H9 (cell line): ENCODE measurements at regions not wholly inside any gene's neighbourhood (a gene's known extent, or its start where the extent isn't known, plus 50 kb on each side); places are given as distances from the start of the nearest gene placed in this dataset.

Experiments
- DNase-seq: peaks from one replicate; pipeline ENCODE4 v3.0.0-alpha.2; 2017
- H2AFZ ChIP-seq: one replicate; pipeline ENCODE4 v1.6.1; 2013; ENCODE audit warnings: mild to moderate bottlenecking, low read length, control low read depth, moderate library complexity
- H2AK5ac ChIP-seq: 2 replicates; pipeline ENCODE4 v1.6.1; 2013; ENCODE audit warnings: low read length, control low read depth, mixed read lengths; ENCODE audit not compliant: insufficient read length
- H2BK120ac ChIP-seq: one replicate; pipeline ENCODE4 v1.6.1; 2013; ENCODE audit warnings: low read depth, mild to moderate bottlenecking, low read length, control low read depth, inconsistent platforms; ENCODE audit not compliant: poor library complexity, severe bottlenecking
- H2BK12ac ChIP-seq: 2 replicates; pipeline ENCODE4 v1.6.1; 2013; ENCODE audit warnings: low read length, control low read depth, mixed read lengths, low read depth; ENCODE audit not compliant: insufficient read length
- H2BK15ac ChIP-seq: 2 replicates; pipeline ENCODE4 v1.6.1; 2013; ENCODE audit warnings: low read depth, low read length, control low read depth
- H2BK20ac ChIP-seq: one replicate; pipeline ENCODE4 v1.6.1; 2013; ENCODE audit warnings: low read depth, mild to moderate bottlenecking, low read length, control low read depth, inconsistent platforms; ENCODE audit not compliant: poor library complexity, severe bottlenecking
- H2BK5ac ChIP-seq: 2 replicates; pipeline ENCODE4 v1.6.1; 2013; ENCODE audit warnings: low read length, control low read depth, mixed read lengths; ENCODE audit not compliant: insufficient read length
- H3K14ac ChIP-seq: 2 replicates; pipeline ENCODE4 v1.6.1; 2013; ENCODE audit warnings: low read length, control low read depth; ENCODE audit not compliant: insufficient read depth
- H3K18ac ChIP-seq: 2 replicates; pipeline ENCODE4 v1.6.1; 2013; ENCODE audit warnings: low read depth, mild to moderate bottlenecking, mixed read lengths, low read length, control low read depth; ENCODE audit not compliant: insufficient read length
- H3K23ac ChIP-seq: 2 replicates; pipeline ENCODE4 v1.6.1; 2013; ENCODE audit warnings: low read length, control low read depth, mixed read lengths, low read depth; ENCODE audit not compliant: insufficient read length
- H3K23me2 ChIP-seq: 2 replicates; pipeline ENCODE4 v1.6.1; 2013; ENCODE audit warnings: low read depth, mild to moderate bottlenecking, mixed read lengths, low read length, control low read depth; ENCODE audit not compliant: insufficient read length, poor library complexity, severe bottlenecking
- H3K27ac ChIP-seq: 2 replicates; pipeline ENCODE4 v1.5.1; 2013; ENCODE audit warnings: low read length, control low read depth, mixed read lengths, low read depth; ENCODE audit not compliant: insufficient read length
- H3K27me3 ChIP-seq: 2 replicates; pipeline ENCODE4 v1.6.1; 2013; ENCODE audit warnings: low read length, control low read depth, inconsistent platforms; ENCODE audit not compliant: insufficient read depth
- H3K4ac ChIP-seq: 2 replicates; pipeline ENCODE4 v1.6.1; 2013; ENCODE audit warnings: low read depth, mild to moderate bottlenecking, control low read depth, inconsistent platforms, low read length, moderate library complexity
- H3K4me1 ChIP-seq: 2 replicates; pipeline ENCODE4 v1.6.1; 2013; ENCODE audit warnings: low read length, control low read depth, inconsistent platforms; ENCODE audit not compliant: insufficient read depth
- H3K4me2 ChIP-seq: 2 replicates; pipeline ENCODE4 v1.6.1; 2013; ENCODE audit warnings: low read length, control low read depth, mixed read lengths; ENCODE audit not compliant: insufficient read length, insufficient read depth
- H3K56ac ChIP-seq: 2 replicates; pipeline ENCODE4 v1.6.1; 2013; ENCODE audit warnings: low read depth, mild to moderate bottlenecking, mixed read lengths, low read length, control low read depth; ENCODE audit not compliant: insufficient read length
- H3K79me1 ChIP-seq: 2 replicates; pipeline ENCODE4 v1.6.1; 2013; ENCODE audit warnings: low read depth, mild to moderate bottlenecking, moderate library complexity, low read length, control low read depth, inconsistent platforms; ENCODE audit not compliant: insufficient read depth, poor library complexity, severe bottlenecking
- H3K79me2 ChIP-seq: 2 replicates; pipeline ENCODE4 v1.6.1; 2013; ENCODE audit warnings: low read length, control low read depth, inconsistent platforms; ENCODE audit not compliant: insufficient read depth
- H3K9ac ChIP-seq: 2 replicates; pipeline ENCODE4 v1.6.1; 2013; ENCODE audit warnings: low read length, control low read depth, mixed read lengths; ENCODE audit not compliant: insufficient read length; ENCODE audit errors: extremely low read depth
- H3K9me3 ChIP-seq: one replicate; pipeline ENCODE4 v1.6.1; 2013; ENCODE audit warnings: low read depth, low read length, inconsistent platforms; ENCODE audit not compliant: control insufficient read depth
- H3T11ph ChIP-seq: one replicate; pipeline ENCODE4 v1.6.1; 2013; ENCODE audit warnings: mild to moderate bottlenecking, low read length, control low read depth, inconsistent platforms
- H4K20me1 ChIP-seq: one replicate; pipeline ENCODE4 v1.6.1; 2013; ENCODE audit not compliant: control insufficient read depth, insufficient read length, insufficient read depth
- H4K5ac ChIP-seq: 2 replicates; pipeline ENCODE4 v1.6.1; 2013; ENCODE audit warnings: low read depth, mild to moderate bottlenecking, mixed read lengths, low read length, control low read depth; ENCODE audit not compliant: insufficient read length
- H4K8ac ChIP-seq: replicated peaks from 2 replicates; pipeline ENCODE4 v1.6.1; 2013; ENCODE audit warnings: low read length, control low read depth, mixed read lengths, low read depth; ENCODE audit not compliant: insufficient read length
- H4K91ac ChIP-seq: 2 replicates; pipeline ENCODE4 v1.6.1; 2013; ENCODE audit warnings: low read depth, mild to moderate bottlenecking, moderate library complexity, mixed read lengths, low read length, control low read depth; ENCODE audit not compliant: insufficient read length
- H3K27ac Mint-ChIP-seq, 3 experiments: 2 replicates in 2 of 3; 3 replicates in 1 of 3; pipeline ENCODE4 v1.8.0; 2020 to 2021; ENCODE audit warnings: mixed read lengths in 3 of 3, mild to moderate bottlenecking in 1 of 3, moderate library complexity in 1 of 3
- H3K27me3 Mint-ChIP-seq: 2 replicates; pipeline ENCODE4 v1.8.0; 2021; ENCODE audit warnings: low read depth, mild to moderate bottlenecking, moderate library complexity, mixed read lengths
- H3K36me3 Mint-ChIP-seq, 3 experiments: 2 replicates in 2 of 3; 3 replicates in 1 of 3; pipeline ENCODE4 v1.8.0; 2020 to 2021; ENCODE audit warnings: low read depth in 3 of 3, mixed read lengths in 3 of 3; ENCODE audit not compliant: insufficient read depth in 1 of 3
- H3K4me1 Mint-ChIP-seq, 2 experiments: 2 replicates each; pipeline ENCODE4 v1.8.0; 2020; ENCODE audit warnings: mixed read lengths in 2 of 2
- H3K4me3 Mint-ChIP-seq, 2 experiments: 2 replicates in 1 of 2; 3 replicates in 1 of 2; pipeline ENCODE4 v1.8.0; 2020 to 2021; ENCODE audit warnings: mild to moderate bottlenecking in 2 of 2, mixed read lengths in 2 of 2, moderate library complexity in 1 of 2
- H3K9me3 Mint-ChIP-seq, 2 experiments: 2 replicates in 1 of 2; 3 replicates in 1 of 2; pipeline ENCODE4 v1.8.0; 2020; ENCODE audit warnings: mild to moderate bottlenecking in 2 of 2, mixed read lengths in 2 of 2, moderate library complexity in 1 of 2
- WGBS: extraction: QIAGEN DNeasy Blood & Tissue Kit; methylation state at CpG from one replicate; pipeline ENCODE4 v1.1.7; 2013; ENCODE audit warnings: missing lambda C conversion rate, low lambda C conversion rate, mixed read lengths; ENCODE audit not compliant: insufficient read length; ENCODE audit errors: extremely low coverage; 5-methylcytosine and 5-hydroxymethylcytosine counted together
- TF ChIP-seq, protein P1 (sequence below): fragments of 200-600 bp; sonication (generic); conservative IDR thresholded peaks from 3 replicates; pipeline ENCODE4 v1.8.0; 2021; ENCODE audit warnings: antibody characterized with exemption, mild to moderate bottlenecking

DNA sequence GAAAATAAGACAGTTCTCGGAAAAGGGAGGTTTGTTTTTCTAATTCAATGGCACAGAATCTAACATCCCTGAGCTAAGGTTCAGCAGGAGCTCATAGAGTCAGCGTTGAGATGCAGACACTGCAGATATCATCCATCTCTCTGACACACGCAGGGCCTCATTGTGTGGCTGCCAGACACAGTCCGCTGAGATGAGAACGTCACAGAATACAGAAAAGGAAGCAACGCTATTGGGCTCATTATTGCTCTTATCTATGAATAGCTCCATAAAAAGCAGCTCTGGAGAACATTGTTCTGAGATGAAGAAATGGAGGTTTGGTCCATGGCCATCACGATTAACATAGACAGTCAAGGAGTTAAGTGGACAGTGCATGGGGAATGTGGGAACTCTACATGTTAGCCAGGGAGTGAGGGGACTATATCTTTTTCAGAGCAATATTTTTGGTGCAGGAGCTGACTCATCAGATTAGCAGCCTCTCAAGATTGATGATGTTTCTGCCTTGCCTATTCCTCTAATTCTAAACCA is 771.6 kb upstream of the CXADR start:
- no peak overlapping the region for H2AFZ ChIP-seq
- H3K23ac ChIP-seq, result no peak overlapping the region
- H3K27me3 Mint-ChIP-seq, result no peaks in the 10 kb centered on the region
- no peak overlapping the region for H3K14ac ChIP-seq
- no peaks in the 10 kb centered on the region for H3K79me2 ChIP-seq
- H2BK120ac ChIP-seq, result no peak overlapping the region
- TF ChIP-seq, protein P1, sequence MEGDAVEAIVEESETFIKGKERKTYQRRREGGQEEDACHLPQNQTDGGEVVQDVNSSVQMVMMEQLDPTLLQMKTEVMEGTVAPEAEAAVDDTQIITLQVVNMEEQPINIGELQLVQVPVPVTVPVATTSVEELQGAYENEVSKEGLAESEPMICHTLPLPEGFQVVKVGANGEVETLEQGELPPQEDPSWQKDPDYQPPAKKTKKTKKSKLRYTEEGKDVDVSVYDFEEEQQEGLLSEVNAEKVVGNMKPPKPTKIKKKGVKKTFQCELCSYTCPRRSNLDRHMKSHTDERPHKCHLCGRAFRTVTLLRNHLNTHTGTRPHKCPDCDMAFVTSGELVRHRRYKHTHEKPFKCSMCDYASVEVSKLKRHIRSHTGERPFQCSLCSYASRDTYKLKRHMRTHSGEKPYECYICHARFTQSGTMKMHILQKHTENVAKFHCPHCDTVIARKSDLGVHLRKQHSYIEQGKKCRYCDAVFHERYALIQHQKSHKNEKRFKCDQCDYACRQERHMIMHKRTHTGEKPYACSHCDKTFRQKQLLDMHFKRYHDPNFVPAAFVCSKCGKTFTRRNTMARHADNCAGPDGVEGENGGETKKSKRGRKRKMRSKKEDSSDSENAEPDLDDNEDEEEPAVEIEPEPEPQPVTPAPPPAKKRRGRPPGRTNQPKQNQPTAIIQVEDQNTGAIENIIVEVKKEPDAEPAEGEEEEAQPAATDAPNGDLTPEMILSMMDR, result no peak
- no peak overlapping the region for H4K91ac ChIP-seq
- no peaks in the 10 kb centered on the region for H3K4me1 ChIP-seq
- no peaks in the 10 kb centered on the region for H3K9me3 ChIP-seq
- whole genome bisulfite sequencing, result no CpG with 5 or more reads among the region's 7 CpGs
- H3K4me2 ChIP-seq, result no peak overlapping the region
- DNase-seq, result no peak
- H2BK20ac ChIP-seq, result no peak overlapping the region
- no peaks in the 10 kb centered on the region for H3K27me3 ChIP-seq
- peaks cover 0 to under 1% (median 0%) of the 10 kb centered on the region in 3 experiments; a peak in 2 of 7 replicates for H3K36me3 Mint-ChIP-seq
- no peak overlapping the region for H2AK5ac ChIP-seq
- H2BK12ac ChIP-seq, result no peak overlapping the region
- no peak overlapping the region for H4K5ac ChIP-seq
- H3K18ac ChIP-seq, result no peak overlapping the region
- no peaks in the 10 kb centered on the region for H3K79me1 ChIP-seq
- no peak overlapping the region for H2BK15ac ChIP-seq
- no peak overlapping the region for H3K9ac ChIP-seq
- peaks cover 2 to 3% of the 10 kb centered on the region in 2 experiments; a peak in 2 of 4 replicates for H3K4me1 Mint-ChIP-seq
- H2BK5ac ChIP-seq, result no peak overlapping the region
- no peak overlapping the region for H4K8ac ChIP-seq
- H3K23me2 ChIP-seq, result no peaks in the 10 kb centered on the region
- no peak overlapping the region for H3T11ph ChIP-seq
- no peaks in the 10 kb centered on the region for H4K20me1 ChIP-seq
- H3K4ac ChIP-seq, result no peak overlapping the region
- no peak overlapping the region for H3K4me3 Mint-ChIP-seq
- no peak overlapping the region for H3K56ac ChIP-seq
- peaks cover 0 to 1% of the 10 kb centered on the region in 2 experiments; a peak in 1 of 5 replicates for H3K9me3 Mint-ChIP-seq
- no peak overlapping the region for H3K27ac Mint-ChIP-seq
- H3K27ac ChIP-seq, result no peak overlapping the region
